Bone marrow (tissue), 2 donors: ENCODE measurements at regions not wholly inside any gene's neighbourhood (a gene's known extent, or its start where the extent isn't known, plus 50 kb on each side); places are given as distances from the start of the nearest gene placed in this dataset.

Experiments used
- DNase-seq, 2 donors: peaks; one replicate each; lab custom pipeline; 2025; lab: John Stamatoyannopoulos, UW

DNA sequence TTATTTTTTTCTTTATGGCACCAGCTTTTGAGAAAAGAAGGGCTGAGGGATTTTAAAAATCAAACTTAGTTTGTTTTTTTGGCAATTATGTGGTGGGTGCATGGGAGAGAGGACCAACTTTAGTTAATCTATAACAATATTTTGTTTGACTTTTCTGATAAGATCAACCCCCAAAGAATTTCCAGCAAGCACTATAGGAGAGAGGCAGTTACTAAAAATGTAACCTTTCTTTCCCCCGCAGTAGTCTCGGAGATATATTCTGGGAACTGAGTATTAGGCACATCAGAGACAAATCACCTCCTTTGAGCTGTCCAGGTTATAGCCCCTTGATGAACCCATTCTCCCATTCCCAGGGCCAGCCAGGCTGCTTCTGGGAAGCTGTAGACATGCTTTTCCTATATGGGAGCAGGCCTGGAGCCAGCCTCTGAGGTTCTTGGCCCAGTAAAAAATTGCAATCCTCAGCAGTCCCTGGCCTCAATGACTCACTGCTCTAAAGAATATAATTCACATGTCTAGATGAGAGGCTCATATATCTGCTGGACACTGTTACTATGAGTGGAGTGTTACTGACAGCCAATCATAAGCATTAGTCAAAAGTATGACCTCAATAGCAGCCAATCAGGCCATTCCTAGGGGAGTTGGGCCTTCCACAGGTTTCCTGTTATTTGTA lies 138.3 kb upstream of the AGBL1 start:
- no peak for DNase-seq

DNA sequence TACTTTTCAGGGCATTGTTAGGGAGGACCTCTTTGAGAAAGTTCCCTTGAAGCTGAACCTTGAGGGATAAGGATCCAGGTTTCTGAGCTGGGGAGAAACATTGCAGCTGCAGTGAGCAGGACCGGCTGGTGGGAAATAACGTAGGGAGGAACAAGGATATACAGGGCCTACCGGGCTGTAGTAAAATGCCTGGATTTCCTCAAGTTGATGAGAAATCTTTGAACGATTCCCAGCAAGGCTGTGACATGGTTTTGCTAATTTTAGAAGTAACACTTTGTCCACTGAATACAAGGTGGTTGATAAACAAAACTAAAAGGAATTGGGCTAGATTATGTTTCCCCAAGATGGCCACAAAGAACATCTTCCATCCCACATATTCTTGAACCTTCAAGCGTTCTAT lies 137.0 kb upstream of the AGBL1 start:
- no peak for DNase-seq

DNA sequence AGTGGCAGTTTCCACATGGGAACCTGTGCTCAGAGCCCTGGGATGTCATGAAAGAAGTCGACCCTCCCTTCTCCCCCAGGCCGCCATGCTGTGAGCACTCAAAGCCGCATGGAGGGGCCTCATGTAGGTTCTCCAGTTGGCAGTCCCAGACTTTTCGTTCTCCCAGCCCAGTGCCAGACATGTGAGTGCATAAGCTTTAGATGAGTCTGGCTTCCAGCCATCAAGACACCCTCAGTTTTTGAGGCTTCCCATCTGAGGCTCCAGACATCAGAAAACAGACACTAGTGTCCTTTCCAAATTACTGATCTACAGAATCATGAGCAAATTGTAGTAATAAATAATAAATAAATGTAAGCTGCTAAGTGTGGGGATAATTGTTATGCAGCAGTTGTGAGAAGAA lies 136.5 kb upstream of the AGBL1 start:
- no peak for DNase-seq

DNA sequence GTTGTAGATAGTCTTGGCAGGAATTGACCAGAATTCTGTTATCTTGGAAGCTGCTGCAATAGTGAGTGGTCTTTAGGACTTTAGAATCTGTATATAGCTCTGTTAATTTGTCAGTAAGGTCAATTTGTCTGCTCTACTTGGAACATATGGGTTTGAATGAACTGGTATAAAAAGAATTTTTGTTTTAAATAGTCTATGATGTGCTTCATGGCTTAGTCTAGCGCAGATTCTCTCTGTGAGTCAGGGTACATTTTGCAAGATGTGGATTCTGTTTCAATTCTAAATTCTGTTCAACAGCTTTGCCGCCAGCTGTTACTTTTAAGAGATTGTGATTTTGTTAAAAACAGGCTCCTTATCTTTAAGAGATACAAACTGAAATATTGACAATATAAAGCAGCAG lies 135.9 kb upstream of the AGBL1 start:
- DNase-seq = no peak

DNA sequence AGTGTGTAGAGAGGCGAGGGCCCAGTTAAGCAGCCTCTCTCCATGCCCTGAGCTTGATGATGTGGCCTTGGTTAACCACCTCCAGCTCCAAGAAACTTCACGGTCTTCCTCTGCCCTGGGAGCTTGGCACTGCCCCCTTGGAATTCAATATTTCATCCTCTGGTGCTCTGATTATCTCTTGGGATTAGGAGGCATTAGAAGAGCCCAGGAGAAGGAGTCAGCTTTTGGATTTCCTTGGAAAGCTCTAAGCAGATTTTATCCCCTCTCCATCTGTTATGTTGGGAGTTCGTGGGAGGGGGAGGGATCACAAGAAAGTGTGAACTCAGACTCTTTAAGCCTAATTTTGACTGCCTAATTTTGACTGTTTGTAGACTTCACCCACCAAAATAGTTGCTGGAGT lies 132.7 kb upstream of the AGBL1 start:
- no peak for DNase-seq

DNA sequence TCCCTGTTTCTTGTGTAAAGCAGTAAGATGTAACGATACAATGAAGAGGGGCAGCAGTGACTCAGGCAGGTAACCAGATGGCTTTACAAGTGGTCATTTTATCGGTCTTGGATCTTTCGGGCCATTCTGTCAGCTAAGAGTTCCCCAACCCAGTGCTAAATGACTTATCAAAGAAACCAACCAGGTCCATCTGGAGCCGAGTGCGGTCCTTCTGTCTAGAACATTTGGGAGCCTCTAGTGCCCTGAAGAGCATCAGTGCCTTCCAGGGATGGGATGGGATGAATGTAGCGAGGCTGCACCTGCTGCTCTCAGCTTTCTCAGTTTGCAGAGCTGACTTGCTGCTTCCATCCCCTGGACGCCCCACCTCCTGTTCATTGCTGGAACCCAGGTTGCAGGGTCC lies 131.7 kb upstream of the AGBL1 start:
- no peak for DNase-seq

DNA sequence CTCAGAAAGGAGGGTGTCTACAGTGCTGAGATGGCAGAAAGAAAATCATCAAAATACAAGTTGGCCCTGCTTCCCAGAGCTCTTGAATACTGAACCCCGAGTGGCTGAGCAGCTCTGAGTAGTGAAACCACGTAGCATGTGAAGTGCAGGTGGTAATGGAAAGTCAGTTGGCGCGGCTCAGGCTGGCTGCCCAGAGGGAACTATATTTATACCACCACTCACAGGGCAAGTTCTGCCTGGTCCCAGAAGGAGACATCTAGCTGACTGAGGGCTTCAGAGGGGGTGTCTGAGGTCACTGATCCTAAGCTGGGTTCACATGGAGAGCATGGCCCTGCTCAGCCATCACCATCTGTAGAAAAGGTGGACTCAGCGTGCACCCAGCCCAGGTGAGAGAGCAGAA lies 129.6 kb upstream of the AGBL1 start:
- DNase-seq = no peak

DNA sequence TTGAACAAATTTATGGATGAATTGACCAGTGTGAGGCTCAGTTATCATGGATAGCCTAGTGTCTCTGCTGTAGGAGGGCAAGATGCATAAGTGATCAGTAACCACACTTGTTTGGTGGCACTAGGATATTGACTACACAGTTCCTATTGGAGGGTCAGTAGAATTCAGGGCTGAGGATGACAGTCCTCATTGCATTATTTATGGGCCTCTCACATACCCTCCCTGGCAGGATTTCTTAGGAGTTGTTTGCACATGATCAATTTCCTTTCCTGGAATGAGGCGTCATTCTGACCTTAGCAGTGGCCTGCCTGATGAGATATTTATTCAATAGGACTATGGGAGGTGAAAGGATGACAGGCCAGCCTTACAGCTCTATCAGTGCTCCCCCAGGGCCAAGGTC lies 125.1 kb upstream of the AGBL1 start:
- DNase-seq = no peak

DNA sequence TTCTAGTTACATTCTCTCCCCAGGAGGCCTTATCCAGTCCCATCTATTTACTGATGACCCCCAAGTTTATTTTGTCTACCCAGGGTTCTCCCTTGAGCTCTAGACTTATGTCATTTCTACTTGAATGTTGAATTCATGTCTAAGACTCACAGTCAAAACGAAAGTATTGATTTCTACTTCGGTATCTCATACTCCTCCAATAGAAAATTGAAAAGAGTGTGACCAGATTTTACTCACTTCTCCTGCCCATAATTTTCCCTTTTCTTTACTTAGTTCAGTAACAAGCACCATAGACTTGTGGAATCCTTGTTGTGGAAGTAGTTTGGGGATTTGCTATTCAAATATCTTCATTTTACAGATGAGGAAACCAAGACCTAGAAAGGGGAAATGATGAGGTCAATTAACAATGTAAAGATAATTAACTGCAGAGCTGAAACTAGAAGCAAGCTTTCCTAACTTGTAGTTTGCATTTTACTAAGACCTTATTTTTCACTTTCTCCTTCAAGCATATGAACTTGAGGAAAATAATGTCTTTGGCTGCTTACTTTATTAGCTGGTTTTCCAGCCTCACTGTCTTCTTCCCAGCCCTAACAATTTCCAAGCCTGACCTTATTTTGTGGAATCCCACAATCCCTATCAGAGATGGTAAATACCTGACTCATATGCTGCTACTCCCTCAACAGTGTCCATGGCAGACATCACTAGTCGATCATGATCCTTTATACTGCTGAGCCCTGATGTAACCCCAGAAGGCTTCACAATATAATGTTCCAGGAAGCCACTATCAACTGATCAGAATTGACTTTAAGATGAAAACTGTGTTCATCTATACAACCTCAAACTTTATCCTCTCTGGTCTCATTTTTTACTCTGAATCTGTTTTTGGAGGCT lies 123.9 kb upstream of the AGBL1 start:
- DNase-seq = no peak

DNA sequence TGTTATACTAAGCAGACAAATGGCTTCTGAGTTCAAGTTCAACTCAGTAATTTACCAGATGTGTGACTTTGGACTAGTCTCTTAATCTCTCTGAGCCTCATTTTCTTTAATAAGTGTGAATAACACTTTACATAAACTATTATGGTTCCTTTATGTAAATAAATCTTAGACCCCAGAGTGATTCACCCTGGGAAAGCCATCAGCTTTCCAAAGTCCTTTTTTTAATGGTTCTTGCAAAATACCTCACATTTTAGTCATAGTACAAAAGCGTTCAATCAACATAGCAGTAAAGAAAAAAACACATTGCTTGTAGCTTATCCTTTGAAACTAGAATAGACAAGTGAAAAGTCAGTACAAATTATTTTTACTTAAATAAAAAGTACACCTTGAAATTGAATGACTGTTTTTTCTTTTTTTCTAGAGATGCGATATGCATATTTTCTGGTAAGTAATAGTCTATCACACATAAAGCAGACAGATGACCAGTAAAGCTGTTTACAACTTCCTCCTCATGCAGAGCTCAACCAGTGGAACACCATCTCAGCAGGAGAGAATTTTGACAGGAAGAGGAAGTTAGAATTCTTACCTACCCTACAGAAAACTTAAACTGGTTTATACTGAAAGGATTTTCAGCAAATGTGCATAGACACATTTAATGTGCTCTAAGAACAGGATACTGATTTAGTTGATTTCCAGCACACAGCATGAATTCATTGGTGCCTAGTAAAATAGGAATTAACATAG lies 123.0 kb upstream of the AGBL1 start:
- DNase-seq = no peak

DNA sequence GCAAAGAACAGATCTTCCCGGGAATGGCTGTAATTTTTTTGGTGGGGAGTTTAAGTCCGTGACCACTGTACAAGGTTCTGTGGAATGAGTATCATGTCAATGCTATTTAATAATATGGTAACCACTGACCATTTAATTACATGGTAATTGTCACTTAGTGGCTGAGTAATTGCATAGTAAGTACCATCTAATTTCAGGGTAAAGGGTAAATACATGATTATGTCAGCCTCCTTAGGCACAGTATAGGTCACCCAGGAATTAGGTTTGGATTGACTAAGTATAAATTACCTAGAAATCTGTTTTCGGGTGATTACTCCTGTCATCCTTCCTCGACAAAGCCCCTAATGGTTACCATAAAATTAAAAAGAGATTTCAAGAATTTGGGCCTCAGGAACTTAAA lies 120.1 kb upstream of the AGBL1 start:
- DNase-seq = no peak

DNA sequence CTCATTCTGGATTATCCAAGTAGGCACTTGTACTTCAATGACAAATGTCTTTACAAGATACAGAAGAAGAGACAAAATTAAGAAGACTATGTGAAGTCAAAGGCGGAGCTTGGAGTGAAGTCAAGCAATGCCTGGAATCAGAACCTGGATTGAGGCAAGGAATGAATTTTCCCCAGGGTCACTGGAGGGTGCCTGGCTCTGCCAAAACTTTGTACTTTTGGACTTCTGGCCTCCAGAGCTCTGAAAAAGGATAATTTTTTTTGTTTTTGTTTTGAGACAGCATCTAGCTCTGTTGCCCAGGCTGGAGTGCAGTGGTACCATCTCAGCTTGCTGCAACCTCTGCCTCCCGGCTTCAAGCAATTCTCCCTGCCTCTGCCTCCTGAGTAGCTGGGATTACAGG lies 119.3 kb upstream of the AGBL1 start:
- DNase-seq = no peak

DNA sequence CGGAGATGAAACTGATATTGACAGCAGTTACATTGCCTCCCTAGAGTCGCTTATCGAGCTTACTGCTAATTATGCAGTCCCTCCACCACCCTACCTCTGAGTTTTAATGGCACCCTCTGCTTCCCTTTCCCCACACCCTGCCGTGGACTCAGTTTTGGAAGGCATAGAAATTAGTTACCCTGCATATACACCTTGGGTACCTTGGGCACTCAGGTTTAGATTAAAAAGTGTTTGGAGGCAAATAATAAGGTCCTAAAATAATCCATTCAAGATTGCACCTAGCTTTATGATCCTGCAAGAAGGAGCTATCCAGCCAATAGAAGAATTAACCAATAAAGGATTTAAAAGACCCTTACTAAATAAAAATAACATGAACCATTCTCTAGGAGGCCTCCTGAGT lies 117.8 kb upstream of the AGBL1 start:
- no peak for DNase-seq

DNA sequence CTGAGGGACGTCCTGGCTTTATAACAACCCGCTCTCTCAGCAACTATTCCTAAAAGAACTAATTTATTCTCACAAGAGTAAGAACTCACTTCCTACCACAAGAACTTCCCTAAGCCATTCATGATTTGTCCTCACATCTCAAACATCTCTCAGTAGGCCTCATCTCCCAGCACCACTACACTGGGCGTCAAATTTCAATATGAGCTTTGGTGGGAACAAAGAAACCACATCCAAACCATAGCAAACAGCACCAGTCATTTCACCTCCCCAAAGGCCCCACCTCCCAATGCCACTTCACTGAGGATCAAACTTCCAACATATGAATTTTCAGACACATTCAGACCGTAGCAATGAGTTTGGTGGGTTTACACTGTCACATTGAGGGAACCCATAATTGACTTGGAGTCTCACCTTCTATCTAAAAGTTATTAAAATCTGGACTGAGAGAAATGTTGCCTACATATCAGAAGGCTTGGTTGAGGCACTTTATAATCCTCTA lies 116.4 kb upstream of the AGBL1 start:
- no peak for DNase-seq

DNA sequence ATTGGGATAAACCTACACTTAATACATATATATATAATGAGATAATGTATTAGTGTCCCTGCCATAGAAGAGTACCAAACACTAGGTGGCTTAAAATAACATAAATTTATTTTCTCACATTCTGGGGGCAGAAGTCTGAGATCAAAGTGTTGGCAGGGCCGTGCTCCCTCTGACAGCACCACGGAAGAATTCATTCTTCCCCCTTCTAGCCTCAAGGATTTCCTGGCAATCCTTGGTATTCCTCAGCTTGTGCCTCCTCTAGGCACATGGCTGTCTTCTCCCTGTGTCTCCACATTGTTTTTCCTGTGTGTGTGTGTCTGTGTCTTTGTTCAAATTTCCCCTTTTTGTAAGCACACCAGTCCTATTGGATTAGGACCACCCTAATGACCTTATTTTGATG lies 115.2 kb upstream of the AGBL1 start:
- no peak for DNase-seq

DNA sequence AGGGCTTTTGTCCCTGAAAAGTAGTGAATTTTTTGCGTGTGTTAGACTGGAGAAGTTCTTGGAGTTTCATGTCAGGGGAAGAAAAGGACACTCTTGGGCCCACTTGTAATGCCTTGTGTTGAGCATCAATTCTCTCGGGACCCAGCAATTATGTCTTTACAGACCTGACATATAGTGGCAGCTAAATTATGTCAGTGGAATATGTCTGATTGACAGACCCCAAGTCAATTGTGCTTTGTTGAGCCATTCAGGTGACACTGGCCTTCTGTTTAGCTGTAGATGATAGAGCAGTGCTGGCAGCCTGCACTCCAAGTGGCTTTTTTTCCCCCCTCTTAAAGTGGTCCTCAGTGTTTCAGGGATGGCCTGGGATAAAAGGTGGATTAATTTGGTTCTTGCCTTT lies 112.1 kb upstream of the AGBL1 start:
- no peak for DNase-seq

DNA sequence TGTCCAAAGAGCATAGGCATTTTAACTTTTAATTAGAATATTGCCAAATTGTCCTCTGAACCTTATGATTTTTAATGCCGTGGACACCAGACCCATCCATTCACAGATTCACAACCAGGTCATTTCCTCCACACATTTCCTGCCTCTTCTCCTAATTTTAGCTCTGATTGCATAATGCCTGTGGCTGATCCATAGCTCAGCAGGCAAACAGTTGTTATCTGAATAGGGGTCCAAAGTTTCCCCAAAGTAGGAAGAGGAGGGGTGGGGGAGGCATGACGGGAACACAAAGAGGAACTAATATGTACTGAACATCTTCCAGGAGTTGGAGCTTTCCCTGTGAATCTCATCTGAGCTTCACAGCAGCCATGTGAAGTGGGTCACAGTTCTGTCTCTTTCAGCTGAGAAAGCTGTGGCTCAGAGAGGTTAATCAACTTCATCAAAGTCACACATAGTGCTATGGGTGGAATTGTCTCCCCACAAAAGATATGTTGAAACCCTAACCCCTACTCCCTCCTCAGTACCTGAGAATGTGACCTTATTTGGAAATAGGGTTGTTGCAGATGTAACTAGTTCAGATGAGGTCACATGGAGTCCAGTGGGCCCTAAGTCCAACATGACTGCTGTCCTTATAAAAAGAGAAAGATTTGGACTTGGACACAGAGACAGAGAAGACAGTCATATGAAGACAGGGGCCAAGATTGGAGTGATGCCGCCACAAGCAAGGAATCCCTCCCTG lies 106.7 kb upstream of the AGBL1 start:
- DNase-seq = no peak

DNA sequence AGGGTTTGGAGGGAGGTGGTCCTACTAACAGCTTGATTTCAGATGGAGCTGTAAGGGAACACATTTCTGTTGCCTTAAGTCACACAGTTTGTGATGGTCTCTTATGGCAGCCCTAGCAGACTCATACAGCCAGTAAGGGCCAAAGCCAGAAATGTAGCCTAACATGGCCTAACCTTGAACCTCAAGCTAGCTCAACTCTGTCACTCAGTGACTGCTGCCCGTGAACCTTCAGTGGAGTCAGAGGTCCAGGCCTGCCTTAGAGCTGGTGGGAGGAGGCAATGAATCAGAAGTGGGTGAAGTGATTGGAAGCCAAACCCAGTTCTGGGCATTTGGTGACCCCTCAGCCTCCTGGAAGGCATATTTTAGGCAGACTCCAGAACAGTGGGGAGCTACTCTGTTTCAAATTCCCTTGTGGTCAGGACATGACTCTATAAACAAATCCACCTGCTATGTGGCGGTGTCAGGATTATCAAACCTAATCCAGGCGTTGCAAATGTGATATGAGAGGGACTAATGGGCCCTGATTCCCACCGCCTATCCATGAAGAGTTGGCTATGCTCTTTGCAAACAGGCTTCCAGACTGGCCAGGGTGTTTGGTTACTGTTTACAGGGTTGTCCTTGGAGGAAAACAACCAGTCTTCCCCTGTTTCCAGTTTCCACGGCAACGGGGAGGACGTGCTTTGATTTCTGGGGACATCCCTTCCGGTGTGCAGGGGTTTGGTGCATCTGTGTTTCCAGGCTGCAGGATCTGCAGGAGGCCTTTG lies 105.9 kb upstream of the AGBL1 start:
- no peak for DNase-seq

DNA sequence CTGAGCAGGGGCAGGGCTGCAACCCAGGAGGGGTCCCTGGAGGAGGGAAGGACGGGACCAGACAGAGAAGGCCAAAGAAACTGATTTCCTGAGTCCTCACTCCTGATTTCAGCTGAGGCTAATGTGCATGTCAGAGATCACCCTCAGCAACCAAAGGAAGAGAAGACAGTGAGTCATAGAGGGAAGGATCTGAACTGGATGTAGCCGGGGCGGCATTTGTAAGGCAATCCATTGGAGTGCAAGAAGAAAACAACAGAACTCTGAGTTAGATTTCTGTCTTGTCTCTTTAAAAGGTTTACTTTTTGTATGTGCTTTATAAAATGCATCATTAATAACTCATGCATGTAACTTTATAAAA lies 105.3 kb upstream of the AGBL1 start:
- DNase-seq = no peak

DNA sequence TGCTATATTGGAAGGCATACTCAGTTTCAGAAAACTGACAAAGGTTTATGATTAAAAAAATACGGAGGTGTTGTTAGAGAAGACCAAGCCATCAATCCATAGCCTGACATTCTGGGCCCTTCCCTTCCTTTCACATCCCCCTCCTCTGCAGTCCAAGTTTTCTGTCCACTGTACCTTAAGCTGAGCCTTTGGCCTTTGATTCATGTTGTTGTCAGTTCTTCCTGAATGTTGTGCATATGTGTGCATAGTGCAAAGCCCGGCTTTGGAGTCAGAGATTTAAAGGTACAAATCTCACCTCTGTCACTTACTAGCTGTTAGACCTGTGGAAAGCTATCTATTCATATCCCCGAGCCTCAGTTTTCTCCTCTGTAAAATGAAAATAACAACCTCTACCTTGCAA lies 104.9 kb upstream of the AGBL1 start:
- DNase-seq = no peak

DNA sequence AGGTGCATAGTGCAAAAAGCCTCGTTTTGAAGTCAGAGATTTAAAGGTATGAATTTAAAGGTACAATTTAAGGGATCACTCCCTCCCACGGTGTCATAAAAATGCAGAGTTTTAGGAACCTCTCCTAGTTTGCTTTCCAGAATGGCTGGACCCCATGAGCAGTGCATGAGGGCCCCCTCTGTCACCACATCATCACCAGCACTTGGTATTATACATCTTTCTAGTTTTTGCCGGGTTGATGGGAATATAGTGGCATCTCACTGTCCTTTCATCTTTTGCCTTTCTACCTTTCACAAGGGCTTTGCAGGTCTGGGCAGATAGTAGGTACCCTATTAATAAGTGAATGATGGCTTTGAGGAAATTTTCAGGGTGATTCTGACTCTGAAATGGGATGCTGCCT lies 103.6 kb upstream of the AGBL1 start:
- DNase-seq = no peak

DNA sequence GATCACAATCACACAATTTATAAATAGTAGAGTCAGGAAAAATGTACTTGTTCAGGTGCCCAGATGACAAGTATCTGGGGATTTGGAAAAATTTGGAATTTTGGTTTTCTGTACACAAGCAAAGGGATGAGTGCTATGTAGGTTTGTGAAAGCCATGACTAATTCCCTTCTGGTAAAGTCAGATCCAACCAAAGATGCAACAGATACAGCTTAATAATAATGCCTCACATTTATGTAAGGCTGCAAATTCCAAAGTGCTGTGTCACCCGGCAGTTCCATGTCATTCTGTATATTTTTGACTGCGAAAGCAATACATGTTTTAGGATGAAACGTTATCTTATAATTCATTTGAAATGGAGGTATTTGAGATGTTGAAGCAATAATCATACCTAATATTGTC lies 102.7 kb upstream of the AGBL1 start:
- no peak for DNase-seq
